ENCODE measurements at regions not wholly inside any gene's neighbourhood (a gene's known extent, or its start where the extent isn't known, plus 50 kb on each side); places are given as distances from the start of the nearest gene placed in this dataset.

GRCh38 chrX:38859602-38860001 lies 58.3 kb downstream of the MID1IP1 start:
- TF ChIP-seq CTCF (IDR thresholded peaks at IDR 0.05; ENCODE audit: insufficient read depth, low read length, poor library complexity, severe bottlenecking): no peak
- no peak for TF ChIP-seq EZH2phosphoT487 (conservative IDR thresholded peaks at IDR 0.05; ENCODE audit: low read length)
